ENCODE measurements at regions not wholly inside any gene's neighbourhood (a gene's known extent, or its start where the extent isn't known, plus 50 kb on each side); places are given as distances from the start of the nearest gene placed in this dataset.

DNA sequence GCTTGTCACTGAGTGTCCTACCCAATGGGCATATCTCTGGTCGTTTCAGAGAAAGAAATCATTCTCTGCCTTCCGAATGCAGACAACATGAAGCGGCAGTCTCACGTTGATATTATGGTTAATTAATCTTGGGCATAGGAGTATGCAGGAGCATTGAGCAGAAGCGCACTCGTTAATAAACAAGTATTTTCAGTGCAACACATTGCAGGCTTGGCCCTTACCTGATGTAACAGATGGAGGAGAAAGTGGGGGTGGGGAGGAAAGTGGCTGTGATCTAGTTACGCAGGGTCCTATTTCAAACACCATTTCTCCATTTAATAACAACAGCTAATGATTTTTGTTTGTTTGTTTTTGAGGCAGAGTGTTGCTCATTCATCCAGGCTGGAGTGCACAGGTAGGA, 414.0 kb upstream of the RBFOX1 start:
- DNase-seq: no peak

DNA sequence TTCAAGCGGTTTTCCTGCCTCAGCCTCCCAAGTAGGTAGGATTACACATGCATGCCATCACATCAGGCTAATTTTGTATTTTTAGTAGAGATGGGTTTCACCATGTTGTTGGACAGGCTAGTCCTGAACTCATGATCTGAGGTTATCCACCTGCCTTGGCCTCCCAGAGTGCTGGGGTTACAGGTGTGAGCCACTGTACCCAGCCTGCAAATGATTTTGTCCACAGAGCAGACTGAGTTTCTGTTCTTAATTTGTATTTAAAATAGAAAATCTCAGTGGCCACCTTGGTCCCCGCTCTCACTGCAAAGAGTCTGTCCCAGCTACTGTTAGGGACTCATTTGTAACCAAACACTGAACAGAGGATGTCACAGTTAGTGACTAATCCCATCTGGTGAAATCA, 415.7 kb upstream of the RBFOX1 start:
- no peak for DNase-seq

- no peak for DNase-seq
These were observed 419.1 kb upstream of the RBFOX1 start for GRCh38 chr16:6913566-6913965.

DNA sequence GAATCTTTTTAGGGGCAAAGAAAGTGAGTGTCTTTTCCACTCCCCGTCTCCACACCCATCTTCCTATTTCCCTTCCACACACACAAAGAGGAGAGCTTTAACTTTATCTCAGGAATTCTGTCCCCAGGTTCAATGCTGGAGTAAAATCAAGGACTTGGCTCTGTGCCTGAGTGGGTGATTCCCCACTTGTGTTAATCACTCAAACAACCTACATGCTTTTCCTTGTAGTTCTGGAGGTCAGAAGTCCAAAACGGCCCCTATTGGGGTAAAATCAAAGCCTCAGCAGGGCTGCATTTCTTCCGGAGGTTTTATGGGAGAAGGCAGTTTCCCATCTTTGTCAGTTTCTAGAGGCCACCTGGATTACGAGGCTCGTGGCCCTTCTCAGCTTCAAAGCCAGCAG, 422.3 kb upstream of the RBFOX1 start:
- DNase-seq: no peak

DNA sequence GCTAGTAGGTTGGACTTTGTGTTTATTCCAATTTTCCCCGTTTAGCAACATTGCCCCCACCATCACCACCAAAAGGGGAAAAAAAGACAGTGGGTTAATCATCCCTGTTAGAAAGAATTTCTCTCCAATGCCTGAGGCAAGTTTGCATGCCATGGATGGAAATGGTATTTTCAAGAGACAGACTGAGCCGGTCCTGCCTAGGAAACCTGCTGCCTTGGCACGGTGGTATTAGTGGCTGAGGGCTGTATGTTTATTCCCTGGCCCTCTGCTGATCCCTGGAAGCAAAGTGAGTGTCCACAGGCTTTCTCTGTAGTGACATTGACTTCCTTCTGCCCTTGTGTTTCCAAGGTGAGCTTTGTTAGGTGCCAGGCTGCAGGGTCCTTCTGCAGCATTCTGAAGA, 427.0 kb upstream of the RBFOX1 start:
- DNase-seq: no peak

DNA sequence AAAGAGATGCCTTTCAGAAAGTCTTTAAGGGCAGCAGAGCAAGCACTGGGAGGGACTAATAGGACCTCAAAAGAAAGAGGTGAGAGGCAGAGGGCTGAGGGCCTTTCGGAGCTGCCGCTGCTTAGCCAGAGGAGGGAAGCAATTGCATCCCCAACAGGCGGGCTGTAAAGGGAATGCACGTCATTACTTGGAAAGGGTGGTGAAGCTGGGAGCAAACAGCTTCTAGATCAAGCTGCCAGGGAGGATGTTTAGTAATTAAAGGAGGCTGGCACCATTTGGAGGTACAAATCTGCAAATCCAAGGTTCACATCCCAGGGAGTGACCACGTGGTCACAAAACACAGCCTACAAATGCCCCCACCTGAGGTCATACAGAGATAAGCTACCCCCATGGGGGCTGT, 429.0 kb upstream of the RBFOX1 start:
- no peak for DNase-seq

GRCh38 chr16:6898896-6899295, 433.7 kb upstream of the RBFOX1 start:
- DNase-seq: no peak

DNA sequence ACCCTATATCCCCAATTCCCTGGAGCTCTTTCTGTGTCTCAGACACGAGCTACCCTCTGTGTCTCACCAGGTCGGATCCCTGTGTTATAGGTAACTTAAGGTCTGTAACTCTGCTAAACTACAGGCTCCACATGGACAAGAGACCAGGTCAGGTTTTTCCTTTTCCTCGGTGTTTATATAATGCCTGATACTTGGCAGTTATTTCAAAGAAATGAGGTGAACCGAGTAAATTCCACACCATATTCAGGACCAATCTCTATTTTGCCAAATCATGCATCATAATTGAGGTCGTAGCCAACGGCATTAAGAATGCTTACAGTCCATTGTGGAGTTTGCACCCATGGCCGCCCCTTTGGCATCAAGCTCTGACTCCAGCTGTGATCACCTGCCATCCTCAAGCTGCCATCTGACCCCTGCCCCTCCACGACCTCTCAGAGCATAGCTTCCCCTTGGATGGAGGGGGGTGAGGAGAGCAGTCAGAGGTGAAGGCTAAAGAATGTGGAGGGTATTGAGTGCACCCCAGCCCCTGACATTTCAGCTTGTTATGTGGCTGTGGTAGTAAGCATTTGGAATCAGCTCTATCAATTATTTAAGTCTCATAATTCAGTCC, 434.7 kb upstream of the RBFOX1 start:
- no peak for DNase-seq

- no peak for DNase-seq
These were observed 439.7 kb upstream of the RBFOX1 start for GRCh38 chr16:6892966-6893365.

DNA sequence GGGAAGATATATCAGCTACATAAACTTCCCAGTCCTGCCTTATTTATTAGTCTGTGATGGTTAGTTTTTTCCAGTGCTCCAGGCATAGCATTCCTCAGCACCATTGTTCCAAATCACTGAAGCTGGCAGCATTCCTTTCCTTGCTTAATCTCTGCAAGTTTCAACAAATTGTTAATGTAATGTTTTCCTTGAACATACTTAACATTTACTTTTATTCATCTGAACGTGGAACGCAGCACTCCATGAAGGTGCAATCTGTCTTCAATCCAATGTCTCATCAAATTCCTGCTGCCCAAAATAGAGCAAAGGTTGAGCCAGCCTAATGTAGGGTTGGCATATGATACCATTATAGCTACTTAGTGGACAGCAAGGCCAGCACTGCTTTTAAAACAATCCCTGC, 441.1 kb upstream of the RBFOX1 start:
- DNase-seq: no peak

DNA sequence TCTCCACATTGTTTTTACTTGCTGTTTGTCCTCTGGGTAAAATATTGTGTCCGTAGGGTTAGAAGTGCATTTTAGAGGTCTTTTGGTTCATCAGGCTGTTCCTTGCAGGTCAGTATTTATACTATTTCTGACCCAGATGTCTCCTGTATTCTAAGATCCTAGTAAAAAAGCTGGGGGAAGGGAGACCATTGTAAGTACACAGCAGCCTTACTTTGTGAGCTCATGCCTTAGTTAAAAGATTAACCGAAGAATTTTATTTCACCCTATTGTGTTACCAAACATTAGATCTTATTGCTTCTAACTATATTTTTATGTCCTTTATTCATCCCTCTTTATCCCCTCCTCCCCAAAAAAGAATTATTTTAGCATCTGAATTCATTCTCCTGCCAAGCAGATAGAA, 444.1 kb upstream of the RBFOX1 start:
- DNase-seq: no peak

- DNase-seq: no peak
These were observed 448.6 kb upstream of the RBFOX1 start for GRCh38 chr16:6884002-6884401.

- no peak for DNase-seq
These were observed 452.4 kb upstream of the RBFOX1 start for GRCh38 chr16:6880263-6880662.

DNA sequence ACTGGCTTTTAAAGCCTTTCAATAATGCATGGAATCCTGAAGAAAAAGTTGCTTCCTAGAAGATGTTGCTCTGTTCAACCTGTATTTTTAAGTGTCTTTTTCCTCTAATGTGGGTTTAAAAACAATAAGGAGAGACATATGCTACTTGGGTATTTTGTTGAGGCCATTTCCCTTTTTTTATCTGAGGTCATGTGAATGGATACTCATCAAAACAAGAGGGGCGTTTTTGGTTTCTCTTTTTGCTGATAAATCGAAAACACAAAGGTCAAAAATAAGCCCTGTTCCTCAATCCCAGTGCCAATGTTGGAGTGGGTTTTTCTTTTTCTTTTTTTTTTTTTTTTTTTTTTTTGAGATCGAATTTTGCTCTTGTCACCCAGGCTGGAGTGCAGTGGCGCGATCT, 468.0 kb upstream of the RBFOX1 start:
- DNase-seq: no peak

DNA sequence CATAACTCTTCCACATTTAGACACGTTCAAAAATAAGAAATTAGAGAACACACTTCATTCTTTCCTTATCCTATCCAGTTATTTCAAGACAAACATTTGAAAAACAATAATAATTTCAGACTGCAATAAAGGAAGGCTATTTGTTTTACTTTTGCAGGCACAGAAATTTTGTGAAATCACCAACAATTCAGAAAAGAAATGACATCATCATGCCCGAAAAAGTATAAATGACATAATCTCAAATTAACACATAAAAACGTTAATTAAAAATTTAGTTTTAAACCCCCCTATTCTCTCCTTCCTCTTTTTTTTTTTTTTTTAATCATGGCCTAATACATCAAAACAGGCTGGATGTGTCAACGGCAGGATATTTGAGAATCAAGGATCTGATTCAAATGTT, 468.4 kb upstream of the RBFOX1 start:
- no peak for DNase-seq

DNA sequence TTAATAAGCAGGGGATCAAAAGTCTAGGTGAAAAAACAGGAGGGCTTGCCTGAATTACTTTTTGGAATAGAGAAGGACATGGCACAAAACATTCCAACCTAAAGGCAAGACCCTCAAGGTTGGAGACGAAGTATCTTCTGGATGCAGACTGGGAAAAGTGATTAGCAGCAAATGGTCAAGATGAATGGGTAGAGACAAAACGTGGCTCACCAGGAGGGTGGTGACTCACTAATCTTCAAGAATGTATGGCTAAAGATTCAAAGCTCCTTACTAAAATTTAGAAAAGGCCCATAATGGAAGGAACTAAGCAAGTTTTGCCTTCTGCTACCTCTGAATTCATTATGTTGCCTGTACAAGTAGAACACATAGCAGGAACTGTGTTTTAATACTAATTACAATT, 469.5 kb upstream of the RBFOX1 start:
- no peak for DNase-seq

DNA sequence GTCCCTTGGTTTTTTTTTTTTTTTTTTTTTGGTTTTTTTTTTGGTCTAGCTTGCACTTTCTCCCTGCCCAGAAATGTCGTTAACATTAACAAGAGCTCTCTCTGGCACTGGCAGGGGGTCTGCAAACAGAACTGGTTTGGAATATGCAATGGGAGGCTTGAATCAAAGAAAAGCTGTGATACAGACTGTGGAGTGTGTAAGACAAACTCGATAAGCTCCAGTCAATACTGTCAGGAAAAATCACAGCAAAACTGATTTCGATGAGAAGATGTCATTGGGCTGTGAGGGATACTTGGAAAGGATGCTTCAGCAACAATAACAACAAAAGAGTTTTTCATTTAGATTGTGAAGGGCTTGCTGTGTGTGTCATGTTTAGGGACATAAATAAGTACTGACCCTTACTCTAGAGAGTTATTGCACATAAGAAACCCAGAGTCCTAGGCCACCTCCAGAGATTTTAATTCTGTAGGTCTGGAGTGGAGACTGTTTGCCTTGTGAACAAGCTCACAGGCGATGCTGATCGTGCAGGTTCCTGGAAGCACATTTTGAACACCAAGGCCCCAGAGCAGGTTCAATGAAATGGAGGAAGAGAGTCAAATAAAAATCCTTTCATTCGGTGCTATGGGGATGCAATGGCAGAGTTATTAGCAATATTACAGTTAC, 470.7 kb upstream of the RBFOX1 start:
- no peak for DNase-seq

DNA sequence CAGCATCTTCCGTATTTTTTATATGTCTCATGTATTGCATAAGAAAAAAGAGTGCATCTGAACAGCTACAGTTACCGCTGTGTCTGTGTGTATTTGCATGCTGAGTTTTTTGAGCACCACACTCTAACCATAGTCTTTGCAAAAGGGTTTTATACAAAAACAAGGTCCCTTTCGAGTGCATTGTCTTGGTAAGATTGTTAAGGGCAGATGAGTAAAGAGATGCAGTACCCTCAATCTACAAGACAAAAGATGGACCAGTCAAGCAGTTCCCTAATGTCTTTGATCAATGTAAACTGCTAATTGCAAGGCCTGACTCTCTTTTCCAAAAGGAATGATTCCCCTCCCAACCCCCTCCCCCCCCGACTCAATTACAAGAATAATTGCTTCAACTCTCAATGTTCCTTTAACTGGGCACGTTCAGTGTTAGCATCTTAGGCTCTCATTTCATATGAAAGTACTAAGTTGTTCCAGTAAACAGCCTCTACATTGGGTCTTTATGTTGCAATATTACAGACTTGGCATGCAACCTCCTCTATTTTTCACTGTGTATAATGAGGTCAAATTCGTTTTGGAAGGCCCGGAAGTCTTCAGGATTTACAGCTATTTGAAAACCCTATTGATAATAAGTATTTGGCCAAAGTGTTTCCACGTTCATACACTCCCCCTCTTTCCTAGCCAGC, 471.4 kb upstream of the RBFOX1 start:
- DNase-seq: no peak

DNA sequence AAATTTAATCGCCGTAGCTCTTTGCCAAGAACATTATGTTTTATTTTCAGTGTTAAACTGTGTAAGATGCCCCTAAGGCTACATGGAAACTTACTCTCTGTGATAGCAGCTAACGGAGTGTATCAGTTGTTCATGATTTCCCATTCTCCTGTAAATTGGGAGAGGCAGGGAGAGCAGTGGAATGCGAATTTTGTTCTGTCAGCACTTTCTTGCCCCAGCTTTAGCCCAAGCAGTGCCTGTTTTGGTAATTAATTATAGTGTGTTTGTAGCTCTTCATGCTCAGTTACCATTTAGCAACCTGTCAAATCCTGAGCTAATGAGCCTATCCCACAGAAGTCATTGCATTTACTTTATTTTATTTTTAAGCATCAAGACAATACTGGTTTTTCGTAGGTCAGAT, 475.1 kb upstream of the RBFOX1 start:
- no peak for DNase-seq

- no peak for DNase-seq
These were observed 476.1 kb upstream of the RBFOX1 start for GRCh38 chr16:6856578-6856977.

- DNase-seq: no peak
These were observed 479.1 kb upstream of the RBFOX1 start for GRCh38 chr16:6853565-6853964.

DNA sequence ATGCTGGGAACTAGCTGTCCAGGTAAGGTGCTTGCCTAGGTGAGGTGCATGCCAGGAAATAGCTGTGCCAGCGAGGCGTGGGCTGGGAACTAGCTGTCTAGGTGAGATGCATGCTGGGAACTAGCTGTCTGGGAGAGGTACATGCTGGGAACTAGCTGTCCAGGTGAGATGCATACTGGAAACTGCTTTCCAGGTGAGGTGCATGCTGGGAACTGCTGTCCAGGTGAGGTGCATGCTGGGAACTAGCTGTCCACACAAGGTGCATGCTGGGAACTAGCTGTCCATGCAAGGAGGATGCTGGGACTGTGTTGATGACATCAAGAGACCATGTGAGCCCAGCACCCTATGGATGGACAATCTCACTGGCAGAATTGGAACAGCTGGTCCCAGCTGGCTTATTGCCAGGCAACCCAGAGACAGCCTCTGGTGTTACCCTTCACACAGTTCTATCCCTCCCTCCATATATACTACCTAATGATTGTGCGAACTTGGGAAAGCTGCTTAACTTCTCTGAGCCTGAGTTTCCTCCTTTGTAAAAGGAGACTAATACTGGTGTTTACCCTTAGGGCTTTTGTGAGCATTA, 479.9 kb upstream of the RBFOX1 start:
- DNase-seq: no peak

GRCh38 chr16:6846452-6846851, 486.2 kb upstream of the RBFOX1 start:
- no peak for DNase-seq

GRCh38 chr16:6841392-6841791, 491.3 kb upstream of the RBFOX1 start:
- DNase-seq: no peak
